Mammary epithelial cell (primary cell): ENCODE measurements at regions not wholly inside any gene's neighbourhood (a gene's known extent, or its start where the extent isn't known, plus 50 kb on each side); places are given as distances from the start of the nearest gene placed in this dataset.

Source experiments
- EZH2 ChIP-seq: IDR thresholded peaks from 2 replicates; pipeline ENCODE4 v1.6.1; 2012; ENCODE audit warnings: low read length, inconsistent platforms, borderline replicate concordance
- TF ChIP-seq, protein P1 (sequence below), 2 donors: IDR thresholded peaks in 1 of 2; conservative IDR thresholded peaks in 1 of 2; 2 replicates each; pipeline ENCODE4 v1.5.1; 2011 to 2012; ENCODE audit warnings: inconsistent platforms in 2 of 2, low read length in 2 of 2, mild to moderate bottlenecking in 2 of 2, control low read depth in 1 of 2, low read depth in 1 of 2; ENCODE audit not compliant: insufficient read depth in 1 of 2; ENCODE audit errors: extremely low read depth in 1 of 2

DNA sequence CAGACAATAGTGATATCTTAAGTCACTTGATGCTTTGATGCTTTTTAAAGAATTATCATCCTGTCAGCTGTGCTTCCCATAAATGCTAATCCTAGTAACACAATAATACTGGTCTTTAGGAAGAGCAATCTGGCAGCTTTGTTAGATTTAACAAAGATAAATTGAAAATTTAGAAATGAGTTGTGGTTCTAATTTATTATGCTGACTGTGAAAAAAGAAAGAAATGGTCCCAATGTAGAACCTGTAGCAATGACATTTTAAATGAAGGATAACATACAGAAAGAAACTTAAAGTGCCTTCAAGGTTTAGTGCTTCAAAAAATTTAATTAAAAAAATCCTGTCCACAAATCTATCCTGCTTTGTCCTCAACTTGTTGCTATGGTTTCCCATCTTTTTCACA lies 81.6 kb upstream of the HGF start:
- TF ChIP-seq, protein P1, sequence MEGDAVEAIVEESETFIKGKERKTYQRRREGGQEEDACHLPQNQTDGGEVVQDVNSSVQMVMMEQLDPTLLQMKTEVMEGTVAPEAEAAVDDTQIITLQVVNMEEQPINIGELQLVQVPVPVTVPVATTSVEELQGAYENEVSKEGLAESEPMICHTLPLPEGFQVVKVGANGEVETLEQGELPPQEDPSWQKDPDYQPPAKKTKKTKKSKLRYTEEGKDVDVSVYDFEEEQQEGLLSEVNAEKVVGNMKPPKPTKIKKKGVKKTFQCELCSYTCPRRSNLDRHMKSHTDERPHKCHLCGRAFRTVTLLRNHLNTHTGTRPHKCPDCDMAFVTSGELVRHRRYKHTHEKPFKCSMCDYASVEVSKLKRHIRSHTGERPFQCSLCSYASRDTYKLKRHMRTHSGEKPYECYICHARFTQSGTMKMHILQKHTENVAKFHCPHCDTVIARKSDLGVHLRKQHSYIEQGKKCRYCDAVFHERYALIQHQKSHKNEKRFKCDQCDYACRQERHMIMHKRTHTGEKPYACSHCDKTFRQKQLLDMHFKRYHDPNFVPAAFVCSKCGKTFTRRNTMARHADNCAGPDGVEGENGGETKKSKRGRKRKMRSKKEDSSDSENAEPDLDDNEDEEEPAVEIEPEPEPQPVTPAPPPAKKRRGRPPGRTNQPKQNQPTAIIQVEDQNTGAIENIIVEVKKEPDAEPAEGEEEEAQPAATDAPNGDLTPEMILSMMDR (conservative IDR thresholded peaks at IDR 0.05 in 1 of 2, IDR thresholded peaks at IDR 0.05 in 1 of 2; ENCODE audit: extremely low read depth in 1 of 2, insufficient read depth in 1 of 2, low read depth in 1 of 2, low read length in 2 of 2): no peak
- TF ChIP-seq EZH2: no peak
